Endodermal cell (in vitro differentiated cells): ENCODE measurements at regions not wholly inside any gene's neighbourhood (a gene's known extent, or its start where the extent isn't known, plus 50 kb on each side); places are given as distances from the start of the nearest gene placed in this dataset.

Source experiments
- DNase-seq: peaks from one replicate; pipeline ENCODE4 v3.0.0-alpha.2; 2017
- H3K27ac ChIP-seq: 2 replicates; pipeline ENCODE4 v1.5.1; 2013; ENCODE audit warnings: mild to moderate bottlenecking, low read depth, low read length, moderate library complexity
- H3K27me3 ChIP-seq: 2 replicates; pipeline ENCODE4 v1.6.1; 2013; ENCODE audit warnings: mild to moderate bottlenecking, low read length, moderate library complexity; ENCODE audit not compliant: insufficient read depth, control insufficient read depth, poor library complexity, severe bottlenecking
- H3K36me3 ChIP-seq: 2 replicates; pipeline ENCODE4 v1.7.0; 2013; ENCODE audit warnings: mild to moderate bottlenecking, low read length, moderate library complexity; ENCODE audit not compliant: control insufficient read depth, insufficient read depth
- H3K4me1 ChIP-seq: one replicate; pipeline ENCODE4 v1.7.0; 2013; ENCODE audit warnings: low read length; ENCODE audit not compliant: control insufficient read depth, insufficient read depth
- H3K4me3 ChIP-seq: 2 replicates; pipeline ENCODE4 v1.5.1; 2013; ENCODE audit warnings: mild to moderate bottlenecking, low read length, moderate library complexity
- H3K9ac ChIP-seq: 2 replicates; pipeline ENCODE4 v1.6.1; 2013; ENCODE audit warnings: mild to moderate bottlenecking, low read length, moderate library complexity; ENCODE audit not compliant: poor library complexity, severe bottlenecking; ENCODE audit errors: extremely low read depth
- H3K9me3 ChIP-seq: 2 replicates; pipeline ENCODE4 v1.6.1; 2013; ENCODE audit warnings: mild to moderate bottlenecking, low read length, moderate library complexity; ENCODE audit not compliant: control insufficient read depth
- H3K27ac Mint-ChIP-seq: 2 replicates; pipeline ENCODE4 v1.8.0; 2020; ENCODE audit warnings: mixed read lengths
- H3K27me3 Mint-ChIP-seq: 2 replicates; pipeline ENCODE4 v1.8.0; 2021; ENCODE audit warnings: mild to moderate bottlenecking, mixed read lengths; ENCODE audit not compliant: insufficient read depth
- H3K36me3 Mint-ChIP-seq: 2 replicates; pipeline ENCODE4 v1.8.0; 2020; ENCODE audit warnings: low read depth, mixed read lengths
- H3K4me1 Mint-ChIP-seq: 2 replicates; pipeline ENCODE4 v1.8.0; 2020; ENCODE audit warnings: mixed read lengths
- H3K4me3 Mint-ChIP-seq: 2 replicates; pipeline ENCODE4 v1.8.0; 2020; ENCODE audit warnings: mild to moderate bottlenecking, moderate library complexity, mixed read lengths
- H3K9me3 Mint-ChIP-seq: 2 replicates; pipeline ENCODE4 v1.8.0; 2020; ENCODE audit warnings: mild to moderate bottlenecking, mixed read lengths
- WGBS, 2 experiments: methylation state at CpG; one replicate each; pipeline versions ENCODE4 v1.1.5 to v1.1.7; 2013; ENCODE audit warnings: missing lambda C conversion rate in 2 of 2, mixed read lengths in 1 of 2; ENCODE audit not compliant: insufficient coverage in 1 of 2, insufficient read length in 1 of 2; 5-methylcytosine and 5-hydroxymethylcytosine counted together
- TF ChIP-seq, protein P1 (sequence below): fragments of 200-600 bp; sonication (generic); conservative IDR thresholded peaks from 2 replicates; pipeline ENCODE4 v1.5.0; 2021; ENCODE audit warnings: antibody characterized with exemption, mild to moderate bottlenecking

DNA sequence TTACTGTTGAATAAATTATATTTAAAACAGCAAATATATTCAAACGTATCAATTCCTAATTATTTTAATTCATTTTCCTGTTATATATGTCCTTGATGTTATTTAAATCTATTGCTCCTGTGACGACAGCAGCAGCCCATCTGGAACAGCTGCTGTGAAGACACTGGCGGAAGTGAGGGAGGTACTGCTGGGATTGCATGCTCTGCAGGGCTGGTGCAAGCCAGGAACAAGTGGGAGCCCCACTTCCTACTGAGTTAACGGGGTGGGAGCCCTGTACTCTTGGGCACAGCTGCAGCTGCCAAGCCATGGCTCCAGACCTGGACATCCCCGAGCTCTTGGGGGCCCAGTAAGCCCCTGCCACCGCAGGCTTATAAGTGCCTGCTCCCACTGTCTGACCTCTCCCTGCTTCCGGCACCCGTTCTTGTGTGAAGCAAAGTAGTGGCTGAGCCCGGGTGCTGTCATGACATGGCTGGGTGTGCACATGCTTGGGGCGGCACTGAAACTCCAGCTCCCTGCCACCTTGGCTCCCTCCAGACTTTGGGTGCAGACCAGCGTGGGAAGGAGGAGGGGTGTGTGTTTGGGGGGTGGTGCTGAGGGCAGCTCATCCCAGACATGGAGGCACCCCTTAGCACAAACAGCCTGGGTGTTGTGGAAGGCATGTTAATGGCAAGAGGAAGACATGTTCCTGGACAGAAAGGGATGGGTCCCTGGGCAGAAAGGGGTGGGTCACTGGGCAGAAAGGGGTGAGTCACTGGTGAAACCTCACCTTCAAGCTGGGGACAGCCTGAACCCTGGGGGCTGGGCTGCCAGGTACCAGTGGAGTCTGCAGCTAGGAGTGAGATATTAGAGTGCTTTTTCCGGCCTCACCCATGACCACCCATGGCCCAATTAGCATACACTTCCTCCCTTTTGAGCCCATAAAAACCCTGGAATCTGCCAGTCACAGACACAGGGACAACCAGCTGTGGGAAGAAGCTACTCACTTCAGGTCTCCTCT lies 1981.3 kb upstream of the IGFBP7 start:
- peak; percentile 57 for DNase-seq
- Histone ChIP-seq H3K4me3 (no peak overlapping the region), H3K4me1 (no peaks in the 10 kb centered on the region), H3K27ac (no peak overlapping the region), H3K9me3 (no peaks in the 10 kb centered on the region), H3K9ac (no peak overlapping the region), H3K27me3 (no peaks in the 10 kb centered on the region), H3K36me3 (no peaks in the 10 kb centered on the region)
- no peaks in the 10 kb centered on the region for H3K36me3 Mint-ChIP-seq
- no peaks in the 10 kb centered on the region for H3K27me3 Mint-ChIP-seq
- 93 to 95% methylated on average over 3 to 11 of the region's 12 CpGs for WGBS, 2 experiments
- TF ChIP-seq, protein P1, sequence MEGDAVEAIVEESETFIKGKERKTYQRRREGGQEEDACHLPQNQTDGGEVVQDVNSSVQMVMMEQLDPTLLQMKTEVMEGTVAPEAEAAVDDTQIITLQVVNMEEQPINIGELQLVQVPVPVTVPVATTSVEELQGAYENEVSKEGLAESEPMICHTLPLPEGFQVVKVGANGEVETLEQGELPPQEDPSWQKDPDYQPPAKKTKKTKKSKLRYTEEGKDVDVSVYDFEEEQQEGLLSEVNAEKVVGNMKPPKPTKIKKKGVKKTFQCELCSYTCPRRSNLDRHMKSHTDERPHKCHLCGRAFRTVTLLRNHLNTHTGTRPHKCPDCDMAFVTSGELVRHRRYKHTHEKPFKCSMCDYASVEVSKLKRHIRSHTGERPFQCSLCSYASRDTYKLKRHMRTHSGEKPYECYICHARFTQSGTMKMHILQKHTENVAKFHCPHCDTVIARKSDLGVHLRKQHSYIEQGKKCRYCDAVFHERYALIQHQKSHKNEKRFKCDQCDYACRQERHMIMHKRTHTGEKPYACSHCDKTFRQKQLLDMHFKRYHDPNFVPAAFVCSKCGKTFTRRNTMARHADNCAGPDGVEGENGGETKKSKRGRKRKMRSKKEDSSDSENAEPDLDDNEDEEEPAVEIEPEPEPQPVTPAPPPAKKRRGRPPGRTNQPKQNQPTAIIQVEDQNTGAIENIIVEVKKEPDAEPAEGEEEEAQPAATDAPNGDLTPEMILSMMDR: no peak
- H3K4me3 Mint-ChIP-seq: no peak overlapping the region
- H3K9me3 Mint-ChIP-seq: no peaks in the 10 kb centered on the region
- peaks cover 5% of the 10 kb centered on the region for H3K4me1 Mint-ChIP-seq
- H3K27ac Mint-ChIP-seq: no peak overlapping the region

DNA sequence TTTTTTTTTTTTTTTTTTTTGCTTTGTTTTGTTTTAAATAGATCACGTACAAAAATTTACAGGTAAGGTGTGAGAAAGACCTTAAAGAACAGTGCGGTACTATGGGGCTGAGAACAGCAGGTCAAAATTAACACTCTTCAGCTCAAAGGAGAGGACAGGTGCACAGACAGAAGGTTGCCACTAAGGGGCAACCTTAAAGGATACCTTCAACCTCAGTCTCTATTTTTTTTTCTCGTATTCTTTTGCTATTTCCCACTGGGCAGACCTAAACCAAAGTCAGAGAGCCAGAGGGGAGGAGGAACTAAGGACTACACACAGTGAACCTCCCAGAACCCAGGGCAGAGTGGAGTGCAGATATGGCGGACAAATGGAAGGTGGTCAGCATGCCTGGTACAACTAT lies 1984.3 kb upstream of the IGFBP7 start:
- no peaks in the 10 kb centered on the region for H3K36me3 ChIP-seq
- no peak overlapping the region for H3K4me3 ChIP-seq
- no peaks in the 10 kb centered on the region for H3K9me3 ChIP-seq
- H3K4me1 ChIP-seq: no peaks in the 10 kb centered on the region
- no peaks in the 10 kb centered on the region for H3K27me3 Mint-ChIP-seq
- no peak overlapping the region for H3K27ac ChIP-seq
- no peaks in the 10 kb centered on the region for H3K27me3 ChIP-seq
- H3K9ac ChIP-seq: no peak overlapping the region
- peak; percentile 48 for DNase-seq
- no peaks in the 10 kb centered on the region for H3K9me3 Mint-ChIP-seq
- no peak overlapping the region for H3K4me3 Mint-ChIP-seq
- H3K27ac Mint-ChIP-seq: no peak overlapping the region
- TF ChIP-seq, protein P1: peak; percentile 71
- 97 to 100% methylated on average over 2 to 4 of the region's 4 CpGs for WGBS, 2 experiments
- H3K4me1 Mint-ChIP-seq: peaks cover 5% of the 10 kb centered on the region
- no peaks in the 10 kb centered on the region for H3K36me3 Mint-ChIP-seq

DNA sequence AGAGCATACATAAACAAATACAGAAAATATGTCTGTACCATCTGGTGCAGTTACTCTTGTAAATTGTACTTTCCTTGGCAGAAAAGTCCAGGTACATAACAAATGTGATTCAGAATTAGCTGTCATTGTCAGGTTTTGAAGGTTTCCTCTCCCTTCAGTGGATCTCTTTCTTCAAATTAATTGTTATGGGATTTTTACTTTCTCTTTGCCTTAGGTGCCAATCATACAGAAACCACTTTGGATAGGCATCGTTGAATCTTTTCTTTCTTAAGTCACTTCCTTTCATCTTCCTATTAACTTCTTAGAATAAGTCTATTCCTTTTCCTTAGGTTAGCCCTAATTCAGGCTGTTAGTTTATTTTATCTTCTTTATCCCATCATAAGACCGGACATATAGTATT lies 1992.1 kb upstream of the IGFBP7 start:
- TF ChIP-seq, protein P1: no peak
- Histone ChIP-seq H3K36me3 (no peaks in the 10 kb centered on the region), H3K27ac (no peak overlapping the region), H3K9ac (no peak overlapping the region), H3K4me1 (no peaks in the 10 kb centered on the region), H3K9me3 (no peaks in the 10 kb centered on the region), H3K4me3 (no peak overlapping the region), H3K27me3 (no peaks in the 10 kb centered on the region)
- no peaks in the 10 kb centered on the region for H3K9me3 Mint-ChIP-seq
- 60 to 84% methylated on average over 1 of the region's 2 CpGs for WGBS, 2 experiments
- no peak for DNase-seq
- no peaks in the 10 kb centered on the region for H3K27me3 Mint-ChIP-seq
- no peak overlapping the region for H3K27ac Mint-ChIP-seq
- H3K4me3 Mint-ChIP-seq: no peak overlapping the region
- no peaks in the 10 kb centered on the region for H3K4me1 Mint-ChIP-seq
- no peaks in the 10 kb centered on the region for H3K36me3 Mint-ChIP-seq
